Osteocyte (in vitro differentiated cells): ENCODE measurements at regions not wholly inside any gene's neighbourhood (a gene's known extent, or its start where the extent isn't known, plus 50 kb on each side); places are given as distances from the start of the nearest gene placed in this dataset.

Experiments used
- DNase-seq: peaks from one replicate; pipeline ENCODE4 v3.0.0; 2021; ENCODE audit warnings: mixed read lengths; ENCODE audit not compliant: unreplicated experiment; ENCODE audit errors: extremely low spot score
- H3K27ac Mint-ChIP-seq: one replicate; pipeline ENCODE4 v1.8.0; 2021; ENCODE audit warnings: mild to moderate bottlenecking, mixed read lengths; ENCODE audit not compliant: unreplicated experiment
- H3K27me3 Mint-ChIP-seq: one replicate; pipeline ENCODE4 v1.8.0; 2021; ENCODE audit warnings: mixed read lengths; ENCODE audit not compliant: unreplicated experiment
- H3K36me3 Mint-ChIP-seq: one replicate; pipeline ENCODE4 v1.8.0; 2021; ENCODE audit warnings: mixed read lengths; ENCODE audit not compliant: unreplicated experiment
- H3K4me1 Mint-ChIP-seq: one replicate; pipeline ENCODE4 v1.8.0; 2021; ENCODE audit warnings: mixed read lengths; ENCODE audit not compliant: unreplicated experiment
- H3K4me3 Mint-ChIP-seq: one replicate; pipeline ENCODE4 v1.8.0; 2021; ENCODE audit warnings: mild to moderate bottlenecking, moderate library complexity, mixed read lengths; ENCODE audit not compliant: unreplicated experiment
- H3K9me3 Mint-ChIP-seq: one replicate; pipeline ENCODE4 v1.8.0; 2021; ENCODE audit warnings: mixed read lengths; ENCODE audit not compliant: unreplicated experiment
- CTCF ChIP-seq: fragments of 200-600 bp; sonication (generic); IDR thresholded peaks from 2 replicates; pipeline ENCODE4 v1.5.0; 2021; ENCODE audit warnings: antibody characterized with exemption, mild to moderate bottlenecking, moderate library complexity

GRCh38 chr13:33510350-33510970 is 224.9 kb upstream of the STARD13 start:
- Mint-ChIP-seq H3K4me3 (no peak overlapping the region), H3K27ac (no peak overlapping the region), H3K27me3 (no peaks in the 10 kb centered on the region), H3K4me1 (peaks cover 6% of the 10 kb centered on the region), H3K9me3 (no peaks in the 10 kb centered on the region), H3K36me3 (no peaks in the 10 kb centered on the region)
- TF ChIP-seq CTCF: no peak
- DNase-seq: no peak

- H3K36me3 Mint-ChIP-seq: no peaks in the 10 kb centered on the region
- DNase-seq: no peak
- H3K27ac Mint-ChIP-seq: no peak overlapping the region
- H3K27me3 Mint-ChIP-seq: no peaks in the 10 kb centered on the region
- no peak overlapping the region for H3K4me3 Mint-ChIP-seq
- no peaks in the 10 kb centered on the region for H3K9me3 Mint-ChIP-seq
- TF ChIP-seq CTCF: no peak
- H3K4me1 Mint-ChIP-seq: peaks cover 8% of the 10 kb centered on the region
Measured at GRCh38 chr13:33512880-33513554, 227.5 kb upstream of the STARD13 start.

GRCh38 chr13:33514362-33514761 is 228.8 kb upstream of the STARD13 start:
- Mint-ChIP-seq H3K9me3 (no peaks in the 10 kb centered on the region), H3K27me3 (no peaks in the 10 kb centered on the region), H3K27ac (no peak overlapping the region), H3K36me3 (no peaks in the 10 kb centered on the region), H3K4me1 (peaks cover 14% of the 10 kb centered on the region), H3K4me3 (no peak overlapping the region)
- DNase-seq: no peak
- no peak for TF ChIP-seq CTCF

- H3K4me1 Mint-ChIP-seq: peaks cover 17% of the 10 kb centered on the region
- no peaks in the 10 kb centered on the region for H3K36me3 Mint-ChIP-seq
- H3K9me3 Mint-ChIP-seq: no peaks in the 10 kb centered on the region
- H3K27ac Mint-ChIP-seq: no peak overlapping the region
- DNase-seq: no peak
- no peaks in the 10 kb centered on the region for H3K27me3 Mint-ChIP-seq
- no peak overlapping the region for H3K4me3 Mint-ChIP-seq
- TF ChIP-seq CTCF: no peak
Measured at GRCh38 chr13:33515146-33515545, 229.6 kb upstream of the STARD13 start.

GRCh38 chr13:33518452-33518851 is 232.9 kb upstream of the STARD13 start:
- H3K36me3 Mint-ChIP-seq: no peaks in the 10 kb centered on the region
- H3K27ac Mint-ChIP-seq: no peak overlapping the region
- H3K4me3 Mint-ChIP-seq: no peak overlapping the region
- DNase-seq: no peak
- H3K4me1 Mint-ChIP-seq: peaks cover 38% of the 10 kb centered on the region
- no peak for TF ChIP-seq CTCF
- no peaks in the 10 kb centered on the region for H3K27me3 Mint-ChIP-seq
- no peaks in the 10 kb centered on the region for H3K9me3 Mint-ChIP-seq
